Neural cell (in vitro differentiated cells): ENCODE measurements at regions not wholly inside any gene's neighbourhood (a gene's known extent, or its start where the extent isn't known, plus 50 kb on each side); places are given as distances from the start of the nearest gene placed in this dataset.
"Not testable (repeated sequence)": the region's sequence is repeated elsewhere in the genome, so short reads cannot be mapped to it uniquely, and the experiment has no call there.

Experiments
- EP300 ChIP-seq: fragments of 450-650 bp; conservative IDR thresholded peaks from 2 replicates; pipeline ENCODE4 v1.6.1; 2014; ENCODE audit warnings: antibody characterized with exemption, mild to moderate bottlenecking, moderate library complexity; ENCODE audit not compliant: poor library complexity, severe bottlenecking
- EZH2 ChIP-seq: fragments of 200-600, 300-800 bp; shearing (Covaris generic), sonication (generic); IDR thresholded peaks from 2 replicates; pipeline ENCODE4 v1.6.1; 2014; ENCODE audit warnings: antibody characterized with exemption, low read length, borderline replicate concordance, mild to moderate bottlenecking; ENCODE audit not compliant: insufficient read depth, poor library complexity, severe bottlenecking
- POLR2AphosphoS5 ChIP-seq: IDR thresholded peaks from 2 replicates; pipeline ENCODE4 v1.6.1; 2012
- RAD21 ChIP-seq: fragments of 450-650 bp; conservative IDR thresholded peaks from 2 replicates; pipeline ENCODE4 v1.6.1; 2014; ENCODE audit warnings: antibody characterized with exemption, mild to moderate bottlenecking, moderate library complexity
- SMC3 ChIP-seq: fragments of 450-650 bp; conservative IDR thresholded peaks from 2 replicates; pipeline ENCODE4 v1.6.1; 2014; ENCODE audit warnings: antibody characterized with exemption, mild to moderate bottlenecking, moderate library complexity; ENCODE audit not compliant: poor library complexity
- TAF1 ChIP-seq: IDR thresholded peaks from 2 replicates; pipeline ENCODE4 v1.6.1; 2012; ENCODE audit warnings: low read depth
- TF ChIP-seq, protein P1 (sequence below): fragments of 450-650 bp; IDR thresholded peaks from 2 replicates; pipeline ENCODE4 v1.5.1; 2014; ENCODE audit warnings: antibody characterized with exemption, mild to moderate bottlenecking, moderate library complexity; ENCODE audit not compliant: poor library complexity, severe bottlenecking
- TF ChIP-seq, protein P2 (sequence below): IDR thresholded peaks from 2 replicates; pipeline ENCODE4 v1.6.1; 2012; ENCODE audit warnings: borderline replicate concordance

DNA sequence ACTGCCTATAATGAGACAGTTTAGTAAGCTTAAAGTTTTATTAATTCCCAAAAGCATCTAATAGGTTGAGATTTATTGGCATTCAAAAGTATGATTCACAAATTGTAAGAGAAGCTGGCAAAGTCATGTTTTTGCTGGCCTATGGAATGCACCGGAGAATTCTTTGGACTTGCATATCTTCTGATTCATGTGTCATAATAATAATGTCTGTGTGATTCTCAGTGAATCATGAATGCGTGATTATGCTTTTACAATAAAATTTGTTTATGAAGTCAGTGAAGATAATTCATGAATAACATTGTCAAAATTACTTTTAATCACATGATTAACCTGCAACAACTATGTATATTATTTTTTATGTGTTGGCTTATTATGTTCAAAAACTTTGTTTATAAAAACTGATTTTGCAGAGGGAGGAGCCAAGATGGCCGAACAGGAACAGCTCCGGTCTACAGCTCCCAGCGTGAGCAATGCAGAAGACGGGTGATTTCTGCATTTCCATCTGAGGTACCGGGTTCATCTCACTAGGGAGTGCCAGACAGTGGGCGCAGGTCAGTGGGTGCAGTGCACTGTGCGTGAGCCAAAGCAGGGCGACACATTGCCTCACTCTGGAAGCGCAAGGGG is 389.2 kb downstream of the SRGAP2C start:
- not testable (repeated sequence) for TF ChIP-seq EP300, EZH2, RAD21, POLR2AphosphoS5, TAF1, SMC3
- TF ChIP-seq, protein P1, sequence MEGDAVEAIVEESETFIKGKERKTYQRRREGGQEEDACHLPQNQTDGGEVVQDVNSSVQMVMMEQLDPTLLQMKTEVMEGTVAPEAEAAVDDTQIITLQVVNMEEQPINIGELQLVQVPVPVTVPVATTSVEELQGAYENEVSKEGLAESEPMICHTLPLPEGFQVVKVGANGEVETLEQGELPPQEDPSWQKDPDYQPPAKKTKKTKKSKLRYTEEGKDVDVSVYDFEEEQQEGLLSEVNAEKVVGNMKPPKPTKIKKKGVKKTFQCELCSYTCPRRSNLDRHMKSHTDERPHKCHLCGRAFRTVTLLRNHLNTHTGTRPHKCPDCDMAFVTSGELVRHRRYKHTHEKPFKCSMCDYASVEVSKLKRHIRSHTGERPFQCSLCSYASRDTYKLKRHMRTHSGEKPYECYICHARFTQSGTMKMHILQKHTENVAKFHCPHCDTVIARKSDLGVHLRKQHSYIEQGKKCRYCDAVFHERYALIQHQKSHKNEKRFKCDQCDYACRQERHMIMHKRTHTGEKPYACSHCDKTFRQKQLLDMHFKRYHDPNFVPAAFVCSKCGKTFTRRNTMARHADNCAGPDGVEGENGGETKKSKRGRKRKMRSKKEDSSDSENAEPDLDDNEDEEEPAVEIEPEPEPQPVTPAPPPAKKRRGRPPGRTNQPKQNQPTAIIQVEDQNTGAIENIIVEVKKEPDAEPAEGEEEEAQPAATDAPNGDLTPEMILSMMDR = not testable (repeated sequence)
- TF ChIP-seq, protein P2, sequence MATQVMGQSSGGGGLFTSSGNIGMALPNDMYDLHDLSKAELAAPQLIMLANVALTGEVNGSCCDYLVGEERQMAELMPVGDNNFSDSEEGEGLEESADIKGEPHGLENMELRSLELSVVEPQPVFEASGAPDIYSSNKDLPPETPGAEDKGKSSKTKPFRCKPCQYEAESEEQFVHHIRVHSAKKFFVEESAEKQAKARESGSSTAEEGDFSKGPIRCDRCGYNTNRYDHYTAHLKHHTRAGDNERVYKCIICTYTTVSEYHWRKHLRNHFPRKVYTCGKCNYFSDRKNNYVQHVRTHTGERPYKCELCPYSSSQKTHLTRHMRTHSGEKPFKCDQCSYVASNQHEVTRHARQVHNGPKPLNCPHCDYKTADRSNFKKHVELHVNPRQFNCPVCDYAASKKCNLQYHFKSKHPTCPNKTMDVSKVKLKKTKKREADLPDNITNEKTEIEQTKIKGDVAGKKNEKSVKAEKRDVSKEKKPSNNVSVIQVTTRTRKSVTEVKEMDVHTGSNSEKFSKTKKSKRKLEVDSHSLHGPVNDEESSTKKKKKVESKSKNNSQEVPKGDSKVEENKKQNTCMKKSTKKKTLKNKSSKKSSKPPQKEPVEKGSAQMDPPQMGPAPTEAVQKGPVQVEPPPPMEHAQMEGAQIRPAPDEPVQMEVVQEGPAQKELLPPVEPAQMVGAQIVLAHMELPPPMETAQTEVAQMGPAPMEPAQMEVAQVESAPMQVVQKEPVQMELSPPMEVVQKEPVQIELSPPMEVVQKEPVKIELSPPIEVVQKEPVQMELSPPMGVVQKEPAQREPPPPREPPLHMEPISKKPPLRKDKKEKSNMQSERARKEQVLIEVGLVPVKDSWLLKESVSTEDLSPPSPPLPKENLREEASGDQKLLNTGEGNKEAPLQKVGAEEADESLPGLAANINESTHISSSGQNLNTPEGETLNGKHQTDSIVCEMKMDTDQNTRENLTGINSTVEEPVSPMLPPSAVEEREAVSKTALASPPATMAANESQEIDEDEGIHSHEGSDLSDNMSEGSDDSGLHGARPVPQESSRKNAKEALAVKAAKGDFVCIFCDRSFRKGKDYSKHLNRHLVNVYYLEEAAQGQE = not testable (repeated sequence)
